SU-DHL-6 (cell line): ENCODE measurements at regions not wholly inside any gene's neighbourhood (a gene's known extent, or its start where the extent isn't known, plus 50 kb on each side); places are given as distances from the start of the nearest gene placed in this dataset.

Source experiments
- H2AFZ ChIP-seq: fragments of 200-600 bp; sonication (generic); 2 replicates; pipeline ENCODE4 v1.6.1; 2014; ENCODE audit warnings: low read depth, mild to moderate bottlenecking, moderate library complexity, mixed read lengths, antibody characterized with exemption, low read length; ENCODE audit not compliant: severe bottlenecking
- H3F3A ChIP-seq: fragments of 200-600 bp; shearing (Covaris generic); 2 replicates; pipeline ENCODE4 v1.6.0; 2016; ENCODE audit warnings: antibody characterized with exemption, mild to moderate bottlenecking; ENCODE audit not compliant: insufficient read depth
- H3K27ac ChIP-seq: fragments of 200-600 bp; sonication (generic); 2 replicates; pipeline ENCODE4 v1.5.1; 2016; ENCODE audit warnings: low read depth, mild to moderate bottlenecking, low read length, moderate library complexity, mixed read lengths
- H3K27me3 ChIP-seq: fragments of 200-600 bp; sonication (generic), shearing (Covaris generic); 2 replicates; pipeline ENCODE4 v1.6.0; 2014; ENCODE audit warnings: mild to moderate bottlenecking, low read length
- H3K36me3 ChIP-seq: fragments of 200-600 bp; sonication (generic); 2 replicates; pipeline ENCODE4 v1.6.1; 2014; ENCODE audit warnings: mild to moderate bottlenecking, low read length, mixed read lengths
- H3K4me2 ChIP-seq: fragments of 300-600, 200-600 bp; shearing (Covaris generic), sonication (generic); 2 replicates; pipeline ENCODE4 v1.6.0; 2014; ENCODE audit warnings: low read length, low read depth, mild to moderate bottlenecking; ENCODE audit not compliant: poor library complexity, severe bottlenecking
- H3K4me3 ChIP-seq: fragments of 200-600 bp; sonication (generic); 2 replicates; pipeline ENCODE4 v1.5.1; 2014; ENCODE audit warnings: antibody characterized with exemption, low read length, mild to moderate bottlenecking, mixed read lengths; ENCODE audit not compliant: insufficient read depth, poor library complexity, severe bottlenecking
- H3K79me2 ChIP-seq: fragments of 200-600 bp; sonication (generic); 2 replicates; pipeline ENCODE4 v1.6.1; 2014; ENCODE audit warnings: mild to moderate bottlenecking, low read length, moderate library complexity; ENCODE audit not compliant: insufficient read depth
- H3K9ac ChIP-seq: fragments of 200-600 bp; sonication (generic); 2 replicates; pipeline ENCODE4 v1.7.0; 2014; ENCODE audit warnings: mild to moderate bottlenecking, low read length
- H3K9me2 ChIP-seq: fragments of 200-600 bp; sonication (generic); replicated peaks from 2 replicates; pipeline ENCODE4 v1.6.1; 2014; ENCODE audit warnings: low read length; ENCODE audit not compliant: insufficient read depth
- H3K9me3 ChIP-seq: fragments of 200-600 bp; sonication (generic); 2 replicates; pipeline ENCODE4 v1.6.1; 2014; ENCODE audit warnings: low read length, mixed read lengths; ENCODE audit not compliant: insufficient read depth
- H4K20me1 ChIP-seq: fragments of 200-600 bp; sonication (generic); 2 replicates; pipeline ENCODE4 v1.6.1; 2014; ENCODE audit warnings: low read depth, mild to moderate bottlenecking, antibody characterized with exemption, low read length, moderate library complexity, mixed read lengths
- EZH2phosphoT487 ChIP-seq: fragments of 200-600 bp; sonication (generic), shearing (Covaris generic); conservative IDR thresholded peaks from 2 replicates; pipeline ENCODE4 v1.6.1; 2018; ENCODE audit warnings: mild to moderate bottlenecking, antibody characterized with exemption, low read length, moderate library complexity, mixed read lengths
- TF ChIP-seq, protein P1 (sequence below): fragments of 200-600 bp; sonication (generic); IDR thresholded peaks from one replicate; pipeline ENCODE4 v1.5.1; 2017; ENCODE audit warnings: antibody characterized with exemption, mild to moderate bottlenecking, low read length, moderate library complexity; ENCODE audit not compliant: insufficient read depth, poor library complexity, severe bottlenecking

- Histone ChIP-seq H3K4me2 (no peak overlapping the region), H3K9me2 (no peaks in the 10 kb centered on the region), H3K9me3 (0 out of 2 replicates have a peak, but pooled peaks cover 10% of the 10 kb centered on the region), H2AFZ (no peak overlapping the region), H3K36me3 (no peaks in the 10 kb centered on the region), H3K27me3 (no peaks in the 10 kb centered on the region), H3K9ac (no peak overlapping the region), H4K20me1 (no peaks in the 10 kb centered on the region), H3K27ac (no peak overlapping the region), H3K4me3 (no peak overlapping the region), H3F3A (no peaks in the 10 kb centered on the region), H3K79me2 (no peaks in the 10 kb centered on the region)
- no peak for TF ChIP-seq EZH2phosphoT487
- TF ChIP-seq, protein P1, sequence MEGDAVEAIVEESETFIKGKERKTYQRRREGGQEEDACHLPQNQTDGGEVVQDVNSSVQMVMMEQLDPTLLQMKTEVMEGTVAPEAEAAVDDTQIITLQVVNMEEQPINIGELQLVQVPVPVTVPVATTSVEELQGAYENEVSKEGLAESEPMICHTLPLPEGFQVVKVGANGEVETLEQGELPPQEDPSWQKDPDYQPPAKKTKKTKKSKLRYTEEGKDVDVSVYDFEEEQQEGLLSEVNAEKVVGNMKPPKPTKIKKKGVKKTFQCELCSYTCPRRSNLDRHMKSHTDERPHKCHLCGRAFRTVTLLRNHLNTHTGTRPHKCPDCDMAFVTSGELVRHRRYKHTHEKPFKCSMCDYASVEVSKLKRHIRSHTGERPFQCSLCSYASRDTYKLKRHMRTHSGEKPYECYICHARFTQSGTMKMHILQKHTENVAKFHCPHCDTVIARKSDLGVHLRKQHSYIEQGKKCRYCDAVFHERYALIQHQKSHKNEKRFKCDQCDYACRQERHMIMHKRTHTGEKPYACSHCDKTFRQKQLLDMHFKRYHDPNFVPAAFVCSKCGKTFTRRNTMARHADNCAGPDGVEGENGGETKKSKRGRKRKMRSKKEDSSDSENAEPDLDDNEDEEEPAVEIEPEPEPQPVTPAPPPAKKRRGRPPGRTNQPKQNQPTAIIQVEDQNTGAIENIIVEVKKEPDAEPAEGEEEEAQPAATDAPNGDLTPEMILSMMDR, result no peak
These were observed 660.6 kb downstream of the RNF144A start for GRCh38 chr2:7577769-7578168.

- H3K4me2 ChIP-seq, result no peak overlapping the region
- no peaks in the 10 kb centered on the region for H4K20me1 ChIP-seq
- no peaks in the 10 kb centered on the region for H3K36me3 ChIP-seq
- no peaks in the 10 kb centered on the region for H3K27me3 ChIP-seq
- no peaks in the 10 kb centered on the region for H3K9me3 ChIP-seq
- no peak for TF ChIP-seq EZH2phosphoT487
- TF ChIP-seq, protein P1, result no peak
- H2AFZ ChIP-seq, result no peak overlapping the region
- no peaks in the 10 kb centered on the region for H3K79me2 ChIP-seq
- no peak overlapping the region for H3K4me3 ChIP-seq
- H3K9me2 ChIP-seq, result no peaks in the 10 kb centered on the region
- H3K9ac ChIP-seq, result no peak overlapping the region
- no peak overlapping the region for H3K27ac ChIP-seq
- no peaks in the 10 kb centered on the region for H3F3A ChIP-seq
These were observed 666.8 kb downstream of the RNF144A start for GRCh38 chr2:7584017-7584416.

- no peak overlapping the region for H3K9ac ChIP-seq
- H3K4me2 ChIP-seq, result no peak overlapping the region
- no peaks in the 10 kb centered on the region for H3K9me3 ChIP-seq
- no peaks in the 10 kb centered on the region for H4K20me1 ChIP-seq
- H3K36me3 ChIP-seq, result no peaks in the 10 kb centered on the region
- no peaks in the 10 kb centered on the region for H3F3A ChIP-seq
- no peak for TF ChIP-seq EZH2phosphoT487
- TF ChIP-seq, protein P1, result no peak
- H3K79me2 ChIP-seq, result no peaks in the 10 kb centered on the region
- no peaks in the 10 kb centered on the region for H3K27me3 ChIP-seq
- H2AFZ ChIP-seq, result no peak overlapping the region
- no peak overlapping the region for H3K4me3 ChIP-seq
- no peak overlapping the region for H3K27ac ChIP-seq
- no peaks in the 10 kb centered on the region for H3K9me2 ChIP-seq
These were observed 669.7 kb downstream of the RNF144A start for GRCh38 chr2:7586898-7587297.
